AG08395 (cell line): ENCODE measurements at regions not wholly inside any gene's neighbourhood (a gene's known extent, or its start where the extent isn't known, plus 50 kb on each side); places are given as distances from the start of the nearest gene placed in this dataset.
"Not testable (repeated sequence)": the region's sequence is repeated elsewhere in the genome, so short reads cannot be mapped to it uniquely, and the experiment has no call there.

Source experiments
- DNase-seq: peaks from one replicate; pipeline ENCODE4 v3.0.0; 2012; ENCODE audit warnings: mixed read lengths, low spot score

DNA sequence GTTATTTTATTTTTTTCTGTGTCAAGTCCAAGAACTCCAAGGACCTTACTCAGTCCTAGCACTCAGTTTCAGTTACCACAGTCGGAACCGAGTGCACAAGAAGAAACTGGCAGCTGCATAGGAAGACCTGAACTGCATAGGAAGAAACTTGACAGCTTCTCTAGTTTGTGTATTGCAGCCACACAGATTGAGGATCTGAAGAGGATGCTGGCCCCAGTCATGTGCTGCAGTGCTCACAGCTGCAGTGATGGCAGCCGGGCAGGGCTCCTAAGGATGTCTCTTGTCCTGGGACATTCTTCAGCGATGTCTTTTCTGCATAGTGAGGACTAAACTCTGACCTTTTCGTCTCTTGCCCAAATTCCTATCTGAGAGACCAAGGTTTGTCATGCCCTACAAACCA is 261.2 kb downstream of the STIM2 start:
- DNase-seq: no peak

DNA sequence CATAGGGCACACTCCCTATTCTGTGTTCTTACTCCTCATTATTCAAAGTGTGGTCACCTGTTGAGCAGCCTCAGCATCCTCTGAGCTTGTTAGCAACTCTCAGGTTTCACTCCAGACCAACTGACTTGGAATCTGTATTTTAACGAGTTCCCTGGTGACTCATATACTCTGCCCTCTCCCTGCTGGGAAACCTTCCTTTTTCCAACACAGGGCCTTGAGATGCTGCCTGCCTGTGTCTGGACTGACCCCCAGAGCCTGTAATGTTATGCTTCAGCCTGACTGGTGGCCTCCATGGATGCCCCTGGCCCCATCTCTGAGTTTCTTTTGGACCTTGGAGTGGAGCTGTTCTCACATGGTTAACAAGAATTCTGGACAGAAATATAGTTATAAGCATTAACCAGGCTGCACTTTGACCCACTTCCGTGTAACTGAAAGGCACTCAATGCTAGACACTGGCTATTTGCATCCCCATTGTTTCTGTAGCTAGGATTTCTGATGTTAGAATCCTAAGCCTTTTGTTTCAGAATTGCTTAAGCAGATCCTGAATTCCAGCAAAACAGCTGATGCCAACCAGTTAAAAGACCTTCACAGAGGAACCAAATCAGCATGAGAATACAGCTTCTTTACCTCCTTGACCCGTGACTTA is 262.6 kb downstream of the STIM2 start:
- DNase-seq: no peak

DNA sequence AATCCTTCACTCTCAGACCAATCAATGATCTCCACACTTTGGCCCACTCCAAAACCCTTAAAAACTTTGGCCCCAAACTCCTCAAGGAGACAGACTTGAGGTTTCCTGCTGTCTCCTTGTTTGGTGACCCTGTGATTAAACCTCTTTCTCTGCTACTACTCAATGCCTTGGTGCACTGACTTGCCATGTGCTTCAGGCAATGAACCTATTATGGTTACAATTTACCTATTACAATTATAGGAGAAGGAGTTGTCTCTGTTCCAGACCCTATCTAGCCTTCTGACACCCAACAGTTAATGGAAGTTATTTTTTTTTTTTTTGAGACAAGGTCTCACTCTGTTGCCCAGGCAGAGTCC is 263.1 kb downstream of the STIM2 start:
- no peak for DNase-seq

DNA sequence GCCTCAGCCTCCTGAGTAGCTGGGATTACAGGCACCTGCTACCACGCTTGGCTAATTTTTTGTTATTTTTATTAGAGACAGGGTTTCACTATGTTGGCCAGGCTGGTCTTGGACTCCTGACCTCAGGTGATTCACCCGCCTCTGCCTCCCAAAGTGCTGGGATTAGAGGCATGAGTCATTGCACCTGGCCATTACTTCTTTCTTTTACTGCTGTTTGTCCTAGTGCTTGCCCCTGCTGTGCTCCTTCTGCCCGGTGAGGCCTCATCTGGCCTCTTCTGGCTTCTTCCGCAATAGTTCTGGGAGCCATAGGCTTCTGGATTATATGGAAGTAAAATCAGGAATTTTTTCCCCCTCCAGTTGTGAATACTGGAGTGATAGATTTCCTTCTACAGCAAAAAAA is 266.3 kb downstream of the STIM2 start:
- DNase-seq: not testable (repeated sequence)

DNA sequence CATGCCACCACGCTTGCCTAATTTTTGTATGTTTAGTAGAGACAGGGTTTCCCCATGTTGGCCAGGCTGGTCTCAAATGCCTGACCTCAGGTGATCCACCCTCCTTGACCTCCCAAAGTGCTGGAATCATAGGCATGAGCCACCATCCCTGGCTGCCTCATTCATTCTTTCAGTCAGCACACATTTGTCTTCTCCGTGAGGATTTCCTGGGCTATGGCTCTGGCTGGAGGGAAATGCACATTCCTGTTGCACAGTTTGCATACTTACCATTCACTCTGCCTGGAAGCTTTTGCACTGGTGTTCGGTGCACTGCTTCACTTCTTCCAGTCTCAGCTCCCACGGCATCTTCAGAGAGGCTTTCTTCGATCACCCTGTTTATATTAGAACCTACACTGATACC is 267.8 kb downstream of the STIM2 start:
- DNase-seq: no peak

DNA sequence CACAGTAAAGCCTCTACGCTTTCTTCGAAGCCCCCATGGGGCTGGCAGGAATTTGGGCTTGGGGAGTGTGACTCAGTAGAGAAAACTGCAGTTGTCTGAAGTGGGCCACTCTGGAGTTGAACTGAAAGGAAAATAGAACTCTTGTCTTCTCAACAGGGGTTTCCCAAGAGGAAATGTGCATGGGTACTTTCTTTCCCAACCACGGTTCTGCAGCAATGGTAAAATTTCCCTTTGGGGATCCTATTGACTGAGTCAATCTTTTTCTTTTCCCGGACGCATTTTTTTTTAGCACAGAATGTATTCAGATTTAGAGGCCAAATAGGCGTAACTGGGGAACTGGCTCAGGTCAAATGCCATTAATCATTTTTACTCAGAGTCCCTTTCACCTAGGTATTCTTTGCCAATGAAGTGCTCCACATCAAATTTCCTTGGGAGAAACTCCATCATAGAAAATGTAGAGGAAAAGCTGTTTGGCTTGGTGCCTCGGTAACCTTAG is 269.3 kb downstream of the STIM2 start:
- DNase-seq: no peak

DNA sequence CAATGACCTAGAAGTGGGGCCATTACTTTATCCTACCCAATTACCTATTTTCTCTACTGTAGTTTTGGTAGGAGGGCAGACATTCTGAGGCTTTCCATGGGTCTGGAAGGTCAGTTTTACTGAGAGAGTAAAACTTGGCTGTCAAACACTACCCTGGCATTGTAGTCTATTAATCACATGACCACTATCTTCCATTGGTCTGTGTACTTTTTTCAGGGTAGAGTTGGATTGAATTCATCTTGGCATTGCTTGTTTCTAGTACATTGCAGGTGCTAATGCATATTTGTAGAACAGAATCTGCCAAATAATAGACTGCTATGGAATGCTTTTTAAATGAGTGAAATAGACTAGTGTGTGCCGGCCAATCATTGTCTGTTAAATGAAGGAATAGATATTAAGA is 271.9 kb downstream of the STIM2 start:
- DNase-seq: no peak

DNA sequence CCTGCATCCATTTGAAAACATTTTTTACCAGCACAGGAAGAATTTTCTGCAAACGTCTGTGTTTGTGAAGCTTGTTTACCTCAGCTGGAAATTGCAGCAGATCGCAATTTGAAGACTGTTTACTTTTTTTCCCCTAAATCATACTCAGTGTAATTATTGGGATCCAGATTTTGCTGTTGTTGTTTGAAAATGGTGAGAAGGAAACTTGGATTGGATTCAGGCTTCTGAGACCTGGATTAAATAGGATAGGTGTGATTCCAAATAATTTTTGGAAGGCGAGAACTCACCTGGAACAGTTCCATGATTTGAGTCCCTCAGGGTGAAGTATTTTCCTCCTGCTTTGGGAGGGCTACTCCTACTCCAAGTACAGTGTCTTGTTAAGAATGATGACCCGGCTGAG is 279.8 kb downstream of the STIM2 start:
- DNase-seq: no peak

DNA sequence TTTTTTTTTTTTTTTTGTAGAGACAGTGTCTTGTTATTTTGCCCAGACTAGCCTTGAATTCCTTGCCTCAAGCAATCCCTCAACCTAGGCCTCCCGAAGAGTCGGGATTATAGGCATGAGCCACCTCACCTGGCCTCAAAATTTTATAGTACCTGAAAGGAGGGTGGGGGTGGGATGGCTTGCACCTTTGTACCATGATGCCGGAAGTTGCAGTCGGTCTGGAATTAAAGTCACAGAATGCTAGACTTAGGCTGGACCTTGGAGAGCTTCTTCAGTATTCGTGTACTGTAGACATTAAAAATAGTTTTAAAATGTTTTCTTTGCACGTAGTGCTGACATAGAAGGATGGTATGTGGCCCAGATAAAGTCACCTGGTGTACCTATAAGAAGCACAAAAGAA is 280.9 kb downstream of the STIM2 start:
- no peak for DNase-seq

DNA sequence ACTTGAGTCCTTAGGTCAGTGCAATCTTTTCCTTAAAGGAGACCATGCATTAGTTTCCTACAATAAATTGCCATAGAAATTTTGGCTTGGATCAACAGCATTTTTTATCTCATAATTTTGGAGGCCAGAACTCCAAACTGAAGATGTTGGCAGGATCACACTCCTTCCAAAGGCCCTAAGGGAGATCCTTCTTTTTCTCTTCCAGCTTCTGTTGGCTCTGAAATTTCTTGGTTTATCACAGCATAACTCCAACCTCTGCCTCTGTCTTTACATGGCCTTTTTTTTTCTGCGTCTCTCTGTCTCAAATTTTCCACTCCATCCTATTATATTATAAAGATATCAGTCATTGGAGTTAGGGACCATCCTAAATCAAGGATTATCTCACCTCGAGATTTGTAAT is 282.2 kb downstream of the STIM2 start:
- DNase-seq: no peak

DNA sequence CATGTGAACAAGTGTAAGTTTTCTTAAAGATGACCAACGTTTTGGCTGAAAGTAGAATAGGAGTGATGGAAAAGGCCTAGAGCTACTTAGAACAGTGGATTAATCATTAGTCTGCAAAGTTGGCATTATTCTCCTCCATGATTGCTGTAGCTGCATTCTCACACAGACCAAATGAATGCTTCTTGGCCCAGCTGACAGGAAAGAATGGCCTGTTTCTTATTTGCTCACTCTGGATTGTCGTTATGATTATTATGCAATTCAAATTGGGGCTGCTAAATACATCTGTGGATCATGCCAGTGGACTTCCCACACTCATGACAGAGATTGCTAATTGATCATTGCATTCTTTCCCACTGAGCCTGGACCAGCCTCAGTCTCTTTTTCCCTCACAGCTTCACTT is 285.0 kb downstream of the STIM2 start:
- DNase-seq: no peak

DNA sequence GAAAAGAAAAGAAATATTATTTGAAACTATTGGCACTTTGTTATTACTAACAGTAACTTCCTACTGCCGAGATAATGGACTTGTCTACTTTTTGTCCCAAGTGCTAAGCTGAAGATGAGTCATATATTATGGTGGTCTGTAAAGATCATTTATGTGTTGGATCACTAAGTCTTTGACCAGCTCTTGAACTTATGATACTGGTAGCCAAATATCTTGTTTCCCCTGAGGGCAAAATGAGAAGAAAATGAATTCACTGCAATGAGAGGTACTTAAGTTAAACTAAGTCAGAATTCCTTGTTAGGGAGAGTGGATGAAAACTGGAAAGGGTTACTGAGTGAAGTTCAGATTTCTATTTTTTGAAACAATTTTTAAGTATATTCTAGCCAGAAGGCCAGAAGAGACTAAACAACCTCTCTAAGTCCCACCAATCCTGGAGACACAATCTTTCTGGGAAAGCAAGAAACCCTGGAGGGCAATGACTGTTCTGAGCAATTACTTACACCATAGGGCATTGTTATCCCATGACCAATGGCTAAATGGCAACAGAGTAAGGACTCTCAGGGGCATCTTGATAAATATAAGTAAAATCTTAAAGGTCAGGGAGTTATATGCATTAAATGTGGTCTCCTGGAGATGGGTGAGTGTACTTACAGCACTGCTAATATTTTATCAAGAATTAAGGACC is 287.7 kb downstream of the STIM2 start:
- no peak for DNase-seq

DNA sequence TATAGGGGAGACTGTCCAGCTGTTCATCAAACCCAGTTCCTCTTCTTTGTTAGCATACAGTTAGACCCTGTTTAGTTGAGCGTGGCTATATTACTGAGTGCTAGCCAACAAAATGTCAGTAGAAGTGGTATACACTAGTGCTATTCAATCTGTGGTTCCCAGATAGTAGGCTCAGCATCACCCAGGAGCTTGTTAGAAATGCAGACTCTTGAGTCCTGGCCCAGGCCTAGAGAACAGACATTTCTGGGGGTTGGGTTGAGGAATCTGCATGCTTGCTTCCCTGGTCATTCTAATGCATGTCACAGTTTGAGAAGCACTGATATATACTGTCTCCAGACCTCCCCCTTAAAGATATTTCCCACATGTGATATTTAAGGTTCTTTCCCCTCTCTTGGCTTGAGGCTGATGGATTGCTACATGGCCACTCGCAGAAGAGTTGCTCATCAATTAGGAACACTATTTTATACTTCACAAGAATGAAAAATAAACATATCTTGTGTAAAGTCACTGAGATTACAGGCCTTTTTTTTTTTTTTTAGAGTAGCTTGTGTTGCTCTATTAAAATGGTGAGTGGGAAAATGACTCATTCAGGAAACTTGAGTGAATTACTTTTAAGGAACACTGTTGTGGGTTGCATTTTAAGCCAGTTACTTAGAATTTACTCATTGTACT is 289.0 kb downstream of the STIM2 start:
- DNase-seq: no peak

DNA sequence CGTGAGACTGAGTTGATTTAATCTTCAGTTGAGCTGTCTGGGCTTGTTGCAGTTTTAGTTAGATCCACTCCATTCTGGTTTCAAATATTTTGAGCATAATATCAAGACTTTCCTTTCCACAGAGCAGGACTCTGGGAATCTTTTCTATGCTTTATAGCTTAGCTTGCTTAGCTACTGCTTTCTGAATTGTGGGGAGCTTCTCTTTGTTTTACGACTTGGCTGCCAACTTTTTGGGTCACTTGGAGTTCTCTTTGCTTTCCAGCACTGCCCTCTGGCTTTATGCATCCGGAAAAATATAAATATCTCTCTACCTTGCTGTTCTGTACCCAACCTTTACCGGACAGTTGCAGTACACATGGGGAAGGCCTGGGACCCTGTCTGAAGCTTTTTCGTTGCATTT is 292.1 kb downstream of the STIM2 start:
- DNase-seq: no peak

DNA sequence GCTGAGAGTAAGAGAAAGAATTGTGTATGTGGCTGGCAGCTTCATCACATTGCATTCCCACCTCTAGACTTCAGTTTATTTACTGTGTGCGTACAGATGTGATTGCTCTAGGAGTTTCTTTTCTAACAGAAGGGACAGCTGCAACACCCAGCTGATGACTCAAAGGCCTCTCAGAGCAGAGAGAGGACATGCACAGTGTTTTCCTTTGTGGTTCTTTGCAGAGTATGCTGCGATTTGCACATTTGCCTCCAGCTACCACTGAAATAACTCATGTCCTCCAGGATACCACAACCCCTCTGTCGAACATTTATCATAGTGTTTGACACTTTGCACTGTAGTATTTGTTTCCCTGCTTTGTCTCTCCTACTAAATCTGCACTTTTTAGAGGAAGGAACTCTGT is 294.1 kb downstream of the STIM2 start:
- peak; percentile 16 for DNase-seq

DNA sequence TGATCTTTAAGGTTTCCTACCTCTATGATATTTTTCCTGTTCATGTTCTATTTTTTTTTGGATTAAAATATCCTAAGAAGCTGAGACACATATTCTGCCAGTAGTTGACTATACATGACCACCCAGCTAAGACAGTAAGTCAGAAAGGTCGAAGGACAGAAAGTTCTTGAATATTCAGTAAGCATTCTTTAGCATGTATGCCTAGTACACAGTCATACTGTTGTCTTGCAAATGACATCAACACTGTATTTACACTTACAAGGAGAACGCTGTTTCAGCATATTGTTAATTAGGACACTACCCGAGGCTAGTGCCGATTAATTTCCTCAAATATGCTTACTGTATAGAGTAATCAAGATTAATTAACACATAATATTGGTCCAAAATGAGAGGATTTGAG is 300.6 kb downstream of the STIM2 start:
- DNase-seq: no peak

DNA sequence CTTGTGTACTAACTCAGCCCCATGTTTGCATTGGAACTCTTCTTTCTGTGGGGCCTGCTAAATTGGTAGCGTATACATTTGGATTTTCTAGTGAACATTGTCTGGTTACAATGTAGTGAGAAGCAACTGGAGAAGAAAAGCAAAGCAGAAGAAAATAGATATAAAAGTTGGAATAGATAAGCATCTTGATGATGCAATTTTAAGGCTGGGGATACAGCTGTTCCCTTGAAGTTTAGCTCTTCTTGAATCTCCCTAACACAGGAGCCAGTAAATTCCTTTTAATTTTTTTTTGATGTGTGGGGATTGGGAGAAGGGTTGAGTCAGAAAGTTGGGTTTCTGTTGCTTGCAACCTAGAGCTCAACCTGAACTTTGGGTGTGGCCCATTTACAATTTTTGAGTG is 308.1 kb downstream of the STIM2 start:
- no peak for DNase-seq

DNA sequence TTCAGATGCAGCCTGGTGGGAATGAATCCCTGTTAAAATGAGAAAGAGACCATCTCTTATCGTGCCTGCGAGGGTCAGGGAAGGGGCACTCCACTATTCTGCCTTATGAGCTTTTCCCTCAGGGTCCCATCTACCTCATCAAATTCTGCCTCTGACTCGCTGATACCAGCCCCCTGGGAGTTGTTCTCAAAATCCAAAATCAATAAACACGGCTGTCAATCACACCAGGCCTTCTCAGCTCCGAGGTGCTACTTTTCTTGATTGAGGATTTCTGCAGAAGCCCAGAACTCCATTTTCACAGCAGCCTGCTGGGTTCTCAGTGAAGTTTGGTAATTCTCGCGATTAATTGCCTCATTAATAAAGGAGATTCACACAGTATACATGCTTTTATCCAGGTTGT is 312.6 kb downstream of the STIM2 start:
- DNase-seq: no peak

DNA sequence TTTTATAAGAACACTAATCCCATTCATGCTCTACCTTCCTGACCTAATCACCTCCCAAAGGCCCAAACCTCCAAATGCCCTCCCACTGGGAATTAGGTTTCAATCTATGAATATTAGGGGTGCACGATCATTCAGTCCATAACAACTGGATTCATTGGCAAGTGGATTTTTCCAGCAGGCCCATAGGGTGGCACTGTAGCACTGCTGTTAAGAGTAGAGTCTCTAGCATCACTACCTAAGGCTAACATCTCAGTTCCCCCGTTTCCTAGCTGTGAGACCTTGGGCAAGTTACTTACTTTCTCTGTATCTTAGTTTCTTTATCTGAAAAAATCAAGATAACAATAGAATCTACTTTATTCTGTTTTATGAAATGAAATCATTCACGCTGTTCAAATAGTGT is 315.8 kb downstream of the STIM2 start:
- peak; percentile 12 for DNase-seq

DNA sequence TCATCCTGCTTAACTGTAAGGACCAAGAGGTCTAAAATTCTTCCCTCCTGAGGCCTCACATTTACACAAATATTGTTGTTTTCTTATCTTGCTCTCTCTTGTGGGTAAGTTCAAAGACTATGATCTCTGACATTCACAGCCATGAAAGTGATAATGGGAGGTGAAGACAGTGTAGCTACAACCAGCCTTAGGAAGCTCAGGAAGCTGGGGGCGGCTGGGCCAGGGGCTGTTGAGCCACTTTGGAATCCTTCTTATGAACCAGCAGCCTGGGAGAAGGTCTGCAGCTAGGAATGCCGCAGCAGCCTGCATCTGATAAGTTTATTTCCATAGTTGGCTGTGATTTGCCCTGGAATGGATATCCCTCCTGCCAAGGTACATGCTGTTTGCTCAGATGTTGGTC is 316.2 kb downstream of the STIM2 start:
- DNase-seq: no peak

DNA sequence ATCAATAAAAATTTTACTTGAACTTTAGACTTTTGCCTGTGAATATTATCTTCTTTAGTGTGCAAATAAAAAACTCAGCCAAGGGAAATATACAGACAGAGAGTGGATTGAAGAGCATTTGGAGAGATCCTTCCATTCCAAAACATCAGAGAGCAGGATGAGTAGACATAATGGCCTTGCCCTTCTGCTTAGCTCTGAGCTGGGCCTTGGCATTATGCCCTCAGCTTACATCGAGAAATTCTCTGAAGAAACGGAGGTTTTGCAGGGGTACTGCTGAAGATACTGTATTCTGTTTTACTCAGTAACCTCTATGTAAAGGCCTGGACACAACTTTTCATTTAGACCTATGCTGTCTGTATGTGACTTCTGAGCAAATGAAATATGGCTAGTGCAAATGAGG is 317.4 kb downstream of the STIM2 start:
- DNase-seq: no peak

DNA sequence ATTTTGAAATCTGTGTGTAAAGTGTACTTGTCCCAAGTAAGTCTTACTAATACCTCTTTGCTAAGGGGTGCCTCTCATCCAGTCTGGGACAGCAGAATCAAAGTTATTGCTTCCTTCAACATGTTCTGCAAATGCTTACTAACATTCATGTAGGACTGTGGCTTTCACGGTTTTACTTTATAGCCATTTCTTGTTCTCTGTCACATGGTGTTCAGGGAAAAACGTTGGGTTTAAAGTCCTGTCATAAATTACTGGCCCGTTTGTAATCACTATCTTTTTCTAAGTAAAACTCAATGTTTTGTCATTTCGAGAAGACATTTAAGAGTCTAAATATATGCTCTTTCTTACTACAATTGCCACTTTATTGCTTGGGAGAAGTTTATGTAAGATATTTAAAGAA is 321.1 kb downstream of the STIM2 start:
- DNase-seq: no peak

DNA sequence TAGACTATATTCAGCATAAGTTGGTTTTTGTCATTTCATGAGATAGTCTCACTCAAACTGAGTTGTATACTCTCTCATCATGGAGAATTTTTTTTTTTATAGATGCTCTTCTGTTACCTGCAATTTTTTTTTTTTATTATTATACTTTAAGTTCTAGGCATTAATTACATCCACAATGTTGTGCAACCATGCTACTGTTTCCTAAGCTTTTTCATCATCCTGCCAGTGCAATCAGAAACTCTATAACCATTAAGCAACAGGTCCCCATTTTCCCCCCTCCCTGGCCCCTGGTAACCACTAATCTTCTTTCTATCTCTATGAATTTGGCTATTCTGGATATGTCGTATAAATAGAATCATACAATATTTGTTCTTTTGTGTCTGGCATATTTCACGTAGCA is 321.6 kb downstream of the STIM2 start:
- no peak for DNase-seq
